HG03558 (cell line): ENCODE measurements at regions not wholly inside any gene's neighbourhood (a gene's known extent, or its start where the extent isn't known, plus 50 kb on each side); places are given as distances from the start of the nearest gene placed in this dataset.

Source experiments
- ATAC-seq: cut with Tn5 transposase; IDR thresholded peaks from one replicate; pipeline ENCODE4 v1.9.1; 2021; ENCODE audit warnings: moderate number of reproducible peaks; ENCODE audit not compliant: unreplicated experiment; ENCODE audit errors: extremely low read depth

- no peak for ATAC-seq
Observed at GRCh38 chr2:41498781-41499180, 549.0 kb upstream of the PKDCC start.

DNA sequence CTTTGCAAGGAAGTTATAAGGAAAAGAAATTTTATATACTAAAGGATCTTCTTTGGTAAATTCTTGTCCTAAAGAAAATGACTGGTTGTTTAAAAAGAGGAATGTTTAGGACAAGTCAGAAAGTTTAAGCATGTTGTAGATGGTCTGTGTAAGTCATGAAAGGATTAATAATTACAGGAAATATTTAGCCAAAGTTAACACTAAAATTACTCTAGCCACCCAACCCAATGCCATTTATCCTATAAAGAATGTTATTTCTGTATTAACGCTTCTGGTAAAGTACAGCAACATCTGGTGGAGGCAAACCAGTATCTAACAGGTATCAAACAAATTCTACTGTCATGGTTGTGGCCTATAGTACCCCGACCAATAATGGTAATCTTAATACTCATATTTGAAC is 546.9 kb upstream of the PKDCC start:
- no peak for ATAC-seq

DNA sequence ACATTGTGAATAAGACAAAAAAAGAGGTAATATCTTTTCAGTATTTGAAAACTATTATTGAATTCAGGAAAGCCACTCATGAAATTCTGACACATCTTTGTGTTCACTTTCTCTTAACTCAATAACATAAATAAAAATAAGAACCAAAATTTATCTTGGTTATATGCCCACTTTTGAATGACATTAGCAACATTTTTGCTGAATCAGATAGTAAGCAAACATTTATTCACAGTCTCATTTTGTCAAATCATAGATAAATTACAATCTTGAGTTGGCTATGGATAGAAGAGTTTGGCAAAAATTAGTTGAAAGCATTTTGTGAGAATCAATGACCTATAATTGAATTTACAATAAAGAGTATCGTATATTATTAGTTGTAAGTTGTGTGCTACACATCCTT is 545.1 kb upstream of the PKDCC start:
- no peak for ATAC-seq

DNA sequence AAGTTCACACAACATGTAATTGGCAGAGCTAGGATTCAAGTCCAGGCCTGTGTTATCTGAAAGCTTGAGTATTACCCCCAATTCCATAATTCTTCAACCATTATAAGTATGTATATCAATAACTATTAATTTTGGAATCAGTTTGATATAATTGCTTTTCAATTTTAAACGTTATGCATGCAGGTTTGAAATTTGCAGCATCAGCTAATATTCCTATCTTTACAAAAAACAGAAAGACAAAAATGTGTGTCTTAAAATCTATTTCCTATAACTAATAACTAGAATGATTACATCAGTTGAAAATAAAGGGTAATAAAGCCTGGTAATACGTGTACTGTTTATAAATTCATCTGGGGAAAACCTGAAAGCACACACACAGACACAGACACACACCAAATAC is 543.3 kb upstream of the PKDCC start:
- ATAC-seq: no peak

DNA sequence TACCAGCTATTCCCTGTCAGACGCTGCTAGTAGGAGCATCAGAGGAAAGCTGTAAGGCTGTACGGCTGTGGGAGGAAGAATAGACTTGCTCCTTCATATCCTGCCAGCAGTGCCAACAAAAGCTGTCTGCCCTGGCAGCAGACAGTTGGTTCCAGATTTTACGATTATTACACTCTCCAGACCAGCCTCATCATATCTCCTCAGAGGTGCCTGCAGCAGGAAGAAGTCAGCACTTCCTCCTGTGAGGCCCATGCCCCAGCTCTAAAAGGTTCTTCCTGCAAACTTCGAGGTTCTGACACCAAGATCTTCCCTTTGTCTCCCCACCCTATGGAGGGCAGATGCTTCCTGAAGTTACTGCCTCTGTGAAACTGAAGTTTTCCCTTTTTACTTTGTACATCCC is 537.7 kb upstream of the PKDCC start:
- no peak for ATAC-seq

DNA sequence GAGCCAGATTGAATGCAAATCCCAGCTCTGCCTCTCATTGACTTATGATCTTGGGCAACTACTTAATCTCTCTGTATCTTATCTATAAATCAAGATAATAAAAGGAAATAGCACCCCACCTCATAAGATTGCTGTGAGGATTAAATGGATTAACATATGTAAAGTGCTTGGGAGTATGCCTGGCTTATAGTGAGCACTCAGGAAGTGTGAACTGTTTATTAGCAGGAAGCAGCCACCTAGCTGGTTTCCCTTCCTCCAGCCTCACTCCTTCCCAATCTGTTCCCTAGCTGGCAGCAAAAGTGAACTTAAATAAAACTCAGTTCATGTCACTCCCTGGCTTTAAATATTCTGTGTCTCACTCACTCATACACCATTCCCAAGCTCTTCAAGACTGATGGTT is 526.6 kb upstream of the PKDCC start:
- ATAC-seq: no peak

DNA sequence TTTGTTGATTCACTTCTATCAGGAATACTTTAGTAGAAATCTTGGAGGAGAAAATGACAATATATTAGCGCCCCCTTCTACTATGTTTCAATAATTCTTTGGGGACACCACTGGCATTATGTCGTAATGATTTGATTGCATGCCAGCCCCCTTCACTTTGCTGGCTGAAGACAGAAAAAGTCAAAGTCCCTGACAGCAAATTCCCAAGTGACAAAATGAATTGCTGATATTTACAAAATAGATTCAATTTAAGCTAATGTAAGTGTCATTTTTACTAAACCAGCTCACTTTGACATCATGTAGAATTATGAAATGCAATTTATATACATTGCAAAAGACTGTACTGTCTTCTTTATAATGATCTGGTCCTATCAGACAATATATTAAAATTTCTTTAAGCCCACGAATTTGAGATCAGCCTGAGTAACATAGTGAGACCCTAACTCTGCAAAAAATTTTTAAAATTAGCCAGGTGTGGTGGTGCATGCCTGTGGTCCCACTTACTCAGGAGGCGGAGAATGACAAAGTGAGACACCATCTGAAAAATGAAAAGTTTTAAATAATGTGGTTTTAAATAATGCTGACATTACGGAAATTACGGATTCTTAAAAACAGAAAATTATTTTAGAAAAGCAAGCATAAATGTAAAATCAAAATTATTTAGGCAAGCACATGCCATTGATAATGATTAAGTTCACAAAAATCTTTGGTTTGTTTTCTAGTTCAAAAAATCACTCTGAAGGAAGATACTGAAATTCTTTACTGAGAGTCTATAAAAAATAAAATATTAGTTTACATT is 520.1 kb upstream of the PKDCC start:
- ATAC-seq: no peak

DNA sequence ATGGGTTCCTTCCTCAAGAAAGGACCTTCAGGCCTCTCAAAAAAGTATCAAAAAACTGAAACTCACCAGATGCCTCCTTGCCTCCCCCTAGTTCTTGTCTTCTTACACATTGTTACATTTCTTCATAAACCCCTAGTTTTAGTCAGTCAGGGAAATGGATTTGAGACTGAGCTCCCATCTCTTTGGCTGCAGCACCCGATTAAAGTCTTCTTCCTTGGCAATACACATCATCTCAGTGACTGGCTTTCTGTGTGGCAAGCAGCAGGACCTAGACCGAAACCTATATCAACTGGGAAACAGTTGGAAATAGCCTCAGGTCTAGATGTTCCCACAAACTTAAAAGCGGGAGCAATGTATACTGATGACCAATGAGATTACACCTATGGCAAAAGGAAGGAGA is 512.2 kb upstream of the PKDCC start:
- ATAC-seq: no peak

DNA sequence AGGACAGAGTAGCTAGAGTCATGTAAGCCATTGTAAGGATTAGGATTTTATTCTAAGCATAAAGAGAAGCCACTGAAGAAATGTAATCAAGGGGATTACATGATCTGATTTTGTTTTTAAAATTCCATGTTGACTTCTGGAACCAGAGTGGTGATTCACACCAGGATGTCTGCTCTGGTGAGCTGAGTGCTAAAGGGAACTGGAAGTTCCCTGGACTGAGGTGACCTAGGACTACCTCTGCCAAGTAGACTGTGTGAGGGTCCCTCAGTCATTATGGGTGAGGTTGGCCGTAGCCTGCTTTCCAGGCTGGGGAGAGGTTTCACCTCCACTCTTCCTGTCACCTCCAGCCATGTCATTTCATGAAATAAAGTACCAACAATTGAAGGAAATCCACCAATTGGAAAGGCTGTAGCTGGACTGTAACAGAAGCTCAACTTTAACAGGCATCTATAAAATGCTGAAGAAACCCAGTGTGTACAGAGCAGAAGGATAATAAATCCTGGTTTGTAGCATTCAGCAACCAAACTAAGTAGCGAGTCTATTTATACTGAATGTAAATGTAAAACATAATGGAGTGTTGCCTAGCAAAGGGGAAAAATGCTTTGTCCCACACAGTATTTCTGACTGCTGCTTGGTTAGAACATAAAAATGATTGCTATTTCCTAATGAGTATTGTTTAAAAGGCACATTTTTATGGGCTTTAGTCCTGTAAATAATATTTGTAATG is 507.4 kb upstream of the PKDCC start:
- no peak for ATAC-seq

GRCh38 chr2:41543726-41544125 is 504.1 kb upstream of the PKDCC start:
- no peak for ATAC-seq

DNA sequence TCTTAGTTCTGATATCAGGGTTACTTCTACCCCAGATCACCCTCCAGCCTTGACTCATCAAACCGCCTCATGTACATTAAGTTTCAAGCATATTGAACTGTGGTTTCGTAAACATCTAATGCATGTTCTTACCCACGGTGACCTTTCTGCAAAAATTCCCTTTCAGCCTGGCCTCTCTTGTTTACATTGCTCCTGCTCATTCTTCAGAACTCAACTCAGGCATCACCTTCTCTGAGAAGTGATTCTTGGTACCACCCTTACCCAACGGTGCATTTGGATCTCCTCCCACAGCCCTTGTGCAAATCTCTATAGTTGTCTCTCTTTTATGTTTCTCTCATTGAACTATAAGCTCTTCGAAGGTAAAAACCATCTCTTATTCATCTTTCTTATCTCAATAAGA is 503.1 kb upstream of the PKDCC start:
- ATAC-seq: no peak

DNA sequence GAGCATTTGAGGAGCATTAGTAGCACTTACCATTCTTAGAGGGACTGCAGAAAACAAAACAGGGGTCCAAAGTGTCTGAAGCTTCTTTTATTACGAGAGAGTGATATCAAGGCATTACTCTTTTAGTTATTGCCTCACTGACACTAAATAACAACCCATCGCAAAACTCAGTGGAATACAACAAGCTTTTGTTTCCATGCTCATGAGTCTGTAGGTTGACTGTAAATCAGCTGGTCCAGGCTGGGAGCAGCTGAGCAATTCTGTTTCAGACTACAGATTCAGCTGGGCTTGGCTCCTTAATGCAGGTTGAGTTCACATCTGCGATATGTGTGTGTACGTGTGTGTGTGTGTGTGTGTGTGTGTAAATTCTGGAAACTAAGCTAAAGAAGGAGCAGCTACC is 501.8 kb upstream of the PKDCC start:
- no peak for ATAC-seq

DNA sequence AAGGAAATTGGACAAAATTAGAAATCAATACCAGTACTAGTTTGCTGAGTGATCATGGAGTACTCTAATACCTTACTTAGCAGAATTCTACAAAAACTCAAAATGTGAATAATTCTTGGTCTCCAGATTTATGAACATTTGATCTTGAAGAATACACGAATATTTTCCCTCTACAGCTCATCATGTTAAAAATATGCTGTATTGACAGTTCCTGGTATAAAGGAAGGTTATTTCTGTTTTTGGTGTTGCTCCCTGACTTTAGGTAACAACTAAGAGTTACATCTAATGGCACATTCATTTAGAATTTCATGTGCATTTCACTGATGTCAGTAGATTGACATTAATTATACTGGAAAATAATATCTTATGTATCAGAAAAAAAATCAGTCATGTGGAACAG is 479.2 kb upstream of the PKDCC start:
- no peak for ATAC-seq

- ATAC-seq: no peak
Observed at GRCh38 chr2:41572154-41572553, 475.7 kb upstream of the PKDCC start.

DNA sequence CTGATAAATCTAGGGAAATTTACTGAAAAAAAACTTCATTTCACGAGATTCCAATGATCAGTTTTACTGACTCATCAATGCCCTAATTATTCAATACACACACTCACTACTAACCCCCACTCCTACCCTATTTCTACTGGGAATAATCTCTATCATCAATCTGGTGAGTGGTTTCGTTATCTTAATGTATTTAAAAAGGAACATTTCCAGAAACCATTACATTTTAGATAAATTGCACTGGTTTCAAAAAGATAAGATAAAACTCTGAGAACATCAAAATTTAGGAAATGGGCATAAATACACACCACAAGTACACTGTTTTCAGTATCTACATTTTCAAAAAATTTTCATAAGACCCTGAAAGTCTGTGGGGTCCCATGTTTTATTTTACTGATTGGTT is 471.4 kb upstream of the PKDCC start:
- no peak for ATAC-seq

DNA sequence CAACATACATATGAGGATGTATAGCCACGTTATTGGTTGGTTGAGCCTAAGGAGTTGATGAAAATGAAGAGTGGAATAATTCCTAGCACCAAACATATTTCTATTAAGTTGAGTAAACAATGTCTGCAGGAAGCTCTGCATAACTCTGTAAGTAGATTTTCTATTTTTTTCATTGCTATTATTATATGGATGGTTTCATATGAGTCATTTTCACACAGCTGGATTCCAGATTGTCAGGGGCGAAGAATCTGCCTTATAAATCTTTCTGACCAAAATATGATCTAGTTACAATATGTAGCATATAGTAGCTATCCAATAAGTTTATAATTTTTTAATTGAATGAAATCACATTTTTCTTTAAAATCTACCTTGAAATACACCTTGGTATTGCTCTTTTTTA is 468.0 kb upstream of the PKDCC start:
- no peak for ATAC-seq

DNA sequence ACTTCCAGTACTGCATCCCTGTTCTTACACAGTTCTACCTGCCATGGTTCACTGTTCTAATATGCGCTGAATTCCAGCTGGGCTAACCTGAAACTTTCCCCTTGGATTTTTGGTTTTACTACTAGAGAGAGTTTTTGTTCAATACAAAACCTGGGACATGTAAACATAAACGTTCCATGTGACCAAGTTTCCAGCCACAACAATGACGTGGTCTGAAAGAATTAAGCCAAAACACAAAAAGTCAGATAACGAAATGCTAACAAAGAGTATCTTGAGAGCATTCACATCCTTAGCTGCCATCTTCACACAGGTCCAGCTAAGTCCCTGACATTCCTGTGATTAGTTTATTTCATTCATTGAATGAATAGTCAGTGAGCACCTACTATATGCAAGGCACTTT is 467.0 kb upstream of the PKDCC start:
- ATAC-seq: no peak

DNA sequence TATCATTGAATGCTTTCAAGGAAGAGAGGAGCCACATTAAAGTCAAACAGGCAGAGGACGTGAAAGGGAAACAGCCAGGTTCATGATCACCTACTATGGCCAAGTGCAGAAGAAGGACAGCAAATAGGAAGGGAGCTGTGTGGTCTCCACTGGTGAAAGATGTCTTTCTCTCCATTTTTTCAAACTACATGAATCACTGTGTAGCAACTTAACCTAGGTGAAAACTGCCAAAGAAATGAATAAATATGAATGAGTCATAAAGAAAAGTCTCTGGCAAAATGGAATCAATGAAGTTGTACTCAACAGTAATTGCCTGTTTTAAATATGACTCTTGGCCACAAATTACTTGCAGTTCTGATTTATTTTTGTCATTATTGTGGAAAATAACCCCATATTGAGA is 452.6 kb upstream of the PKDCC start:
- ATAC-seq: no peak

- no peak for ATAC-seq
Observed at GRCh38 chr2:41597680-41598079, 450.1 kb upstream of the PKDCC start.

DNA sequence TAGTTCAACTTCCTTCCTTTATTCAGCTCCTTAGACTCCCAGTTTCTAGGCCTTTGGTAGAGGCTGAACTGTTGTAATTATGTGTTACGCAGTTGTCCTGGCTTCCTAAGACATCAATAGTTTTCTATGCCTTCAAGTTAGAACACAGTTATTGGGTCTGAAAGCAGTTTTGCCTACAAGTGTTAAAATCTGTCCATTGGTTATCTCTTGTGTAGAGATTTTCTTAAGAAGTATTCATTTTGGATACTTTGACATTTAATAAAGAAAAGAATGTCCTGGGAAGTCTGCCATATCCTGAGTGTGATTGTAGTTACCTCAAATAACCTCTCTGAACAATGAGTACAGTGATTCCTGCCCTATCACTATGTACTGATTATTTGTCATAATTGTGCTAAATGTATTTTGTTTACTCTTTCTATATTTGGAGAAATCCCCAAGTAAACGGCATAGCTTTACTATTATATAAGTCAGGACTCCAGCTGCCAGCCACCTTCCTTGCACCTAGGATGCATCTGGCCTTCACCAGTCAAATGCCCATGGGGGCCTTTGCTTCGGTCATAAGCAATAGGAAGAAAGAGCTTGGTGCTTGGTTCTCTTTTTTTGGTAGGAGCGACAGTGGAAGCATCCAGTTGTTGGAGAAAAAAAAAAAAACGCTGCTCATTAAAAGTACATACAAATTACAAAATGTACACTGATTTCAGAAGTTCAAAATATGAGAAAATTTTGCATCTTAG is 449.5 kb upstream of the PKDCC start:
- ATAC-seq: no peak

DNA sequence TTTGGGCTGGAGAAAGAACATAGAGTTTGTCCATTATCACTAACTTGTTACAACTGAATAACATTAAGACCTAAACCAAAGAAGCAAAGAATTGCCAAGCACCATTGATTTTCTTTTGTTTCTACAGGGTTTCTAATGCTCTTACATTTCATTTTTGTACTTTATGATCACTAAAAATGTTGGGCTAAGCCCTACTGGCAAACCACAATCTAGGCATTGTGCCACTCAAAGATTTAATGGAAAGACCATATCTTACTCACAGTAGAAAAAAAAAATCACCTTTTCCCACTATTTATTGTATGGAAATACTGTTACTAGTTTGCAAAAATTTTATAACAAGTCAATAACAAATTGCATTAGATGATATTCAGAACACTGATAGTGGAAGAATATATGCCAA is 447.4 kb upstream of the PKDCC start:
- no peak for ATAC-seq
